ELR (cell line): ENCODE measurements at regions not wholly inside any gene's neighbourhood (a gene's known extent, or its start where the extent isn't known, plus 50 kb on each side); places are given as distances from the start of the nearest gene placed in this dataset.

Source experiments
- DNase-seq: peaks from one replicate; pipeline ENCODE4 v3.0.0-alpha.2; 2015; ENCODE audit warnings: low read depth

DNA sequence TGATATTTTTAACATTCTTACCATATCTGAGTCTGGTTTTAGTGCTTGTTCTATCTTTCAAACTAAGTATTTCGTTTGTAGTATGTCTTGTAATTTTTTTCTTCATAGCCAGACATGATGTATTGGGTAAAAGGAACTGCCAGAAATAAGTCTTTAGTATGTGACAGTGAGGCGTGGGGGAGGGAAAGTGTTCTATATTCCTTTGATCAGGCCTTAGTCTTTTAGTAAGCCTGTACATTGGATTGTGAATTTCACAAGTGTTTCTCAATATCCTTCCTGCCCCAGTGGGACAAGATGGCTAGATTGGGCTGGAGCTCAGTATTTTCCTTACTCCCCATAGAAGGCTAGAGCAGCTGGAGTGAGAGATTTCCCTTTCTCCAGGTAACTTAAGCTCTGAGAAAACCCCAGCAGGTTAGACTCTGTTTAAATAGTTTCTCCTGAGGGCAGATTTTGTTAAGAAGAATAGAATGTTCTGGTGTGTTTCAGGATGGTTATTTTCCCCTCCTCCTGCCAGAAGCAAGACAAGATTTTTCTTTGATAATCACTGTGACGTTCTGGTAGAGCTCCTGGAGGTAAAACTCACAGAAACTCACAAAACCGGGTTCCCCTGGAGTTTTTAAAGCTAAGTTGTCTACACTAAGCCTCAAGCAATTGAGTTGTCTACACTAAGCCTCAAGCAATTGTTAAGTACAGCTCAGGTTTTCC, 140.7 kb upstream of the ARPP21 start:
- no peak for DNase-seq

- DNase-seq: no peak
These were observed 138.5 kb upstream of the ARPP21 start for GRCh38 chr3:35500641-35501350.

DNA sequence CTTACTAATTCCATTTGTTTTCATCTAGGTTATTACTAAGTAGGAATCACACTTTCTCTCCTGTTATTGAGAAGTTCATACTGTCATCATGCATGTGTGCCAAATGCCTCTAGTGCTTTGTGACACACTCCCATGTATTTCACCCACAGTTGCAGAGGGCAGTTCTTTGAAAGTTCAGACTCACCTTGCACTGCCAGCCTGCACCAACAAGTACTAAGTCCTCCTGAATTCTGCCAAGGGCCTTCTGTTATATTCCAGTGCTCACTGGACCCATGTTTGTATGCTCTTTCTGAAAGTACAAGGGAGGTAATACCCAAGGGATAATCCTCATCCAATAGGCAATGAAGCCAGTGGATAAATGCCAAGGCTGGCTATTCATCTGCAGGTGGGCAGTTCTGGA, 136.6 kb upstream of the ARPP21 start:
- DNase-seq: no peak

DNA sequence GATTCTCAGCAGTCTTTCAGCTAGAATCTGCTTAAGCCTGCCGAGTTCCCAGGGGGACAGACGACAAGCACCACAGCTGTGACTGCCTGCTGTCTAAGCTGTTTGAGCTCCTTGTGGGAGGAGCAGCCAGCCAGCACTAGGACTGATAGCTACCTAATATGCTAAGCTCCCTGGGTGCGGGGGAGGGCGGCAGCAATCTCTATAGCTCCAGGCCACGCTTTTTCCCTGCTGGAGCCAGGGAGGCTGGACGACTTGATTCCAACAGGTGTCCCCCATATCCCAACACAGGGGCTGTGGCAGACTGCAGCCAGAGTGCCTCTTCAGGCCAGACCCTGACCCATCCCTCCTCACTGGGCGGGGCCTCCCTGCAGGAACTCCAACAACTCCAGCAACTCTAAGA, 134.1 kb upstream of the ARPP21 start:
- no peak for DNase-seq

DNA sequence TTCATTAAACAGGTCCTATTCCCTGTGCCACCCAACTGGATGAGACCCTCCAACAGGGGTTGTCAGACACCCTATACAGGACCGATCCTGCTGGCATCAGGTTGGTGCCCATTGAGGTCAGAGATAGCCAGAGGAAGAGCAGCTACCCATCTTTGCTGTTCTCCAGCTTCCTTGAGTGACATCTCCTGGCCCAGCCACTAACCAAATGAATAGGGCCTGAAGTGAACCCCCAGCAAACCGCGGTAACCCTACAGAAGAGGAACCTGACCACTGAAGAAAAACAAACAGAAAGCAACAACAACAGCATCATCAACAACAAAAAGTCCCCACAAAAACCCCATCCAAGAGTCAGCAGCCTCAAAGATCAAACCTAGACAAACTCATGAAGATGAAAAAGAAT, 133.6 kb upstream of the ARPP21 start:
- DNase-seq: no peak

- no peak for DNase-seq
These were observed 119.4 kb upstream of the ARPP21 start for GRCh38 chr3:35519936-35520335.

DNA sequence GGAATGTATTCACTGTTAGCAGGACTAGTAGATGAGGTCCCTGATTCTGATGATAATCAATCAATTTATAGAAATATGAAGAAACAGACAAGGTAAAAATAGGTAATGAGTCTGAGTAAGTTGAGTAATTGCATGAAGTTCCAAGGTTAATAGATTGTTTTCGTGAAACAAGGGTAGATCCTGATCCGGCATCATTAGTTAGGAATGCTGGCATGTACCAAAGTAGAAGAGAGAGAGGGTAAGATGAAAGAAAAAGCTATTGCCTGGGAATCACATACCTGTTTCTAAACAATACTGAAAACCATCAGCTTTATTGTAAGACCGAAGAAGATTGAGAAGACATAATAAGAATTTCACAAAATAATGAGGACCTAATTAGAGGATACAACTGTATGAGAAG, 118.1 kb upstream of the ARPP21 start:
- no peak for DNase-seq

GRCh38 chr3:35522450-35522849, 116.9 kb upstream of the ARPP21 start:
- DNase-seq: no peak

- DNase-seq: no peak
These were observed 116.3 kb upstream of the ARPP21 start for GRCh38 chr3:35523074-35523473.

- no peak for DNase-seq
These were observed 115.5 kb upstream of the ARPP21 start for GRCh38 chr3:35523838-35524237.

GRCh38 chr3:35524856-35525255, 114.5 kb upstream of the ARPP21 start:
- no peak for DNase-seq

DNA sequence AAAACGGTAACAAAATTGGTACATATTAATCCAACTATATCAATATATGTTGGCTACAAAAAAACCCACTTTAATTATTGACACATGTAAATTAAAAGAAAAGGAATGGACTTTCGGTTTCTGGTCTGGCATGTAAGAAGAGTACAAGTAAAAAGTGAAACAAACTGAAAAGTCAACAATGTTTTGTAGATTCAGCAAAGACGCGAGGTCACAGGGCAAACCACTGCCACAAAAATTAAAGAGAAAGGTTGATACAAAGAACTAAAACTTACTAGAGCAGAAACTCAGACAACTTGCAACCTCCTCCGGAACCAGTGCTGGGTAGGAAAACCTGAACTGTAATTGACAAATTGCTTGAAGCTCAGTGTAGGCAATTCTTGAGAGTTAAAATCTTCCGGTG, 110.6 kb upstream of the ARPP21 start:
- no peak for DNase-seq

GRCh38 chr3:35529337-35529736, 110.0 kb upstream of the ARPP21 start:
- DNase-seq: no peak

DNA sequence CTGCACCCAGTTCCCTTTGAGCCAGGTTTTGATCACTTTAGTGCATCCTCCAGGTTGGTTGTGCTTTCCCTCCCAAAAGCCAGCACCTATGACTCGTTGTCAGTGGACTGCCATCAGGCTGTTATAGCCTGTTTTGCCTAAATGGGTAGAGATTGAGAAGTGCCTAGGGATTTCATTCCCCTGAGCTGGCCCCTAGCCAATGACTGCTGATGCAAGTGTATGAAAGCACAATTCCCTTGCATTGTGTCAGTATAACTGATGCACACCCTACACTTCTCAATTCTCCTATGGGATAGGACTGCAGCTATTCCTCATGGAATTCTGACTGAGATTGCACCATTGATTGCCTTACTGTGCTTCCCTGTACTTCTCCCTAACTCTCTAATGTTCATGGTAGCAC, 102.1 kb upstream of the ARPP21 start:
- no peak for DNase-seq

DNA sequence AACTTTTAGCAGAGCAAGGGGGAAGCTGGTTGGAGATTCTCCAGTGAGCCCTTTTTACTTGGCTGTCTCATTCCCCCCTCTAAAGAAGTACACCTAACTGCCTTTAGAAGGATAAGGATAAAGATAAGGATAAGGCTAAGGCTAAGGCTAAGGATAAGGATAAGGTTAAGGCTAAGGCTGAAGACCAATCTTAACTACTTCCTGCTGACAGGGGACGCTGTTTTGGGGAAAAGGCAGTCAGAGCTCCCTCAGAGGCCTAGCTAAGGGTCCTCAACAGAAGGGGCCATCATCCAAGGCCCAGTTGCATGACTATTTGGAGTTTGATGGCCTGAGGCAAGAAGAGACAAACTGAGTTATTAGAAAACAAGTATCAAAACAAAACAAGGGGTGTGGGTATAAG, 94.3 kb upstream of the ARPP21 start:
- DNase-seq: no peak

- no peak for DNase-seq
These were observed 89.6 kb upstream of the ARPP21 start for GRCh38 chr3:35549690-35550089.

DNA sequence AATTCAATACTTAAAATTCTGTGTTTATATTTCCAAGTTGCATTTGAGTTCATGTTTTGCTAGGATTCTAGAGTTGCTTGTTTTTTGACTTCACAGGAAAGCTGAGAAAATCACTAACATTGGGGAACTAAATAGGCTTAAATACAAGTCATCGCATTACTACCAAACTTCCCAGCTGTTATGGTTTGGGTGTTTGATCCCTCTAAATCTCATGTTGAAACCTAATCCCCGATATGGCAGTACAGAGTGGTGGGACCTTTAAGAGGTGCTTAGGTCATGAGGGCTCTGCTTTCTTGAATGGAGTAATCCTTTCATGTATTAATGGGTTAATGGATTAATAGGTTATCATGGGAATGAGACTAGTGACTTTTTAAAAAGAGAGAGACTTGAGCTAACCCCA, 77.2 kb upstream of the ARPP21 start:
- no peak for DNase-seq

DNA sequence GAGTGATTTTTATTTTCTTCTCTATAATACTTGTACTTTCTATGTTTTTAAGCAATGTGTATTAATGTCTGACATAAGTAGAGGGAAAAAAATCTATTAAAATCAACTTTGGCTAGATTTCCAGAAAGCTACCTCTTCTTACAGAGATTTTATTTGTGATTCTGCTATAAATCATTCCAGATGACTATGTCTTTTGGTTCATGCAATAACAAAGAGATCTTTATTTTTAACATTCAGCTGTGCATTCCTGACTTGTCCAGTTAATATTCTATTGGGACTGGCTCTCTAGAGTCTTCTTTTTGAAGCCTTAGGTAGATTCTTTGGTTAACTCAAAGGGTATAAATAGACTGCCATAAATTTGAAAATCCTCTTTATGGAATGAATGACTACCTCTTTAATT, 74.3 kb upstream of the ARPP21 start:
- DNase-seq: no peak
